Activated CD8-positive, alpha-beta memory T cell treated with anti-CD3 and anti-CD28 coated beads for 24 hours (primary cell): ENCODE measurements at regions not wholly inside any gene's neighbourhood (a gene's known extent, or its start where the extent isn't known, plus 50 kb on each side); places are given as distances from the start of the nearest gene placed in this dataset.
A peak's percentile ranks its signal among the peaks of the same experiment; 100 is the strongest.
"Not testable (repeated sequence)": the region's sequence is repeated elsewhere in the genome, so short reads cannot be mapped to it uniquely, and the experiment has no call there.

ENCODE experiments used
- DNase-seq: peaks from one replicate; pipeline ENCODE4 v3.0.0-alpha.2; 2020

DNA sequence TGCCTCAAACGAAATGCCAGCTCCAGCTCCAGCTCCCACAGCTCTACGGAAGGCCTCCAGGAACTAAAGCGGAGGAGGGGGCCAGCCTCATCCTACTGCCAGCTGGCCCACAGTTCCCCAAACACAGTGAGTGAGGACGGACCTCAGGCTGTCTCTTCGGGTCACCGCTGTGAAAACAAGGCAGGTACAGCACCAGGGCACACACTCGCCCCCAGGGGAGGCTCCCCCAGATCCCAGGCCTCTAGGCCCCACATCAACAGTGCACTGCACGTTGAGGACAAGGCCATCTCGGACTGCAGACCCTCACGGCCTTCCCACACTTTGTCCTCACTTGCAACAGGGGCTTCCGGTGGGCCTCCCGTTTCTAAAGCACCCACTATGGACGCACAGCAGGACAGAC lies 95.0 kb downstream of the GTF2H2C_2 start:
- DNase-seq = not testable (repeated sequence)

- DNase-seq = peak; percentile 56
Observed at GRCh38 chr5:70510811-70511210, 95.6 kb downstream of the GTF2H2C_2 start.
